Limb (tissue), 2 donors: ENCODE measurements at regions not wholly inside any gene's neighbourhood (a gene's known extent, or its start where the extent isn't known, plus 50 kb on each side); places are given as distances from the start of the nearest gene placed in this dataset.

Experiments
- DNase-seq, 2 donors: peaks; one replicate each; pipeline ENCODE4 v3.0.0-alpha.2; 2016; ENCODE audit errors: extremely low spot score in 2 of 2

- DNase-seq: no peak
Observed at GRCh38 chr2:8455236-8456150, 226.4 kb upstream of the ID2 start.

DNA sequence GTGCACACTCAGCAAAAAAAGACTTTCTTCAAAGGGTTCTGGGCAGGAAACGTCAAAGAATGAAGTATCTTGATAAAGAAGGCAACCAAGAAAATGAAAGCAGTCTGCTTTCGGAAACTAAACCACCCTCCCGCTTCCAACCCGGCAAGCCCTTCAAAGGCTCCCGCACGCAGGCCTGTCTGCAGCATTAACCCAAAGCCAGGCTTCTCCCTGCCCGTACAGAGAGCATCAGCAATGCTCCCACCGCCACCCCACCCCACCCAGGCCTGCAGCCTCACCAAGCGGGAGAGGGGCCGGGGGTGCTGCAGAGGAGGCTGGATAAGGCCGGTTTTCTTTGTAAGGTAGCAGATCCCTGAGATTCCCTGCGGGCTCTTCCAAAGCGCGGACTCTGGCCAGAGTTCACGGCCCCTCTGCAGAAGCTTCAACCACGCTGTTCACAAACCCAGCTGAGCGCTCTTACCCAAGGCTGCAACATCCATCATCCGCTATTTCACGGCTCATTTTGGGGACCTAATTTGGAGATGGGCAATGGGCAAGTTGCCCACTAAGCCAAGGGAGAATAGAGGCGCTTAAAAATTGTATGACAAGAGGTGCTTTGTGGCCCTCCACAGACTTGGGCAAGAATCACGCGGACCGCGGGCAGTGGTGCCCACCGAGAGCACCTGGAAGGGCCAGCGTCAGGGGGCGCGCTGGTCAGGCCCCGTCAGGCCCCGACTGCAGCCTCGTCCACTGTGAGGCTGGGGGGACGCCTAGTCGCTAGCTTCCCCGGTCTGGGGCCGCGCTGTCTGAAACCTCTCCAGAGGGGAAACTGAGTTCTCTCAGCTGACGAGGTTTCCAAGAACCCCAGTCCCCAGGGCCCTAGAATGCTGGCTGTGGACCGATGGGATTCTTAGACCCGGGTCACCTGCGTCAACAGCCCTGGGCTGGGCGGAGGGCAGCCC, 225.4 kb upstream of the ID2 start:
- no peak for DNase-seq

DNA sequence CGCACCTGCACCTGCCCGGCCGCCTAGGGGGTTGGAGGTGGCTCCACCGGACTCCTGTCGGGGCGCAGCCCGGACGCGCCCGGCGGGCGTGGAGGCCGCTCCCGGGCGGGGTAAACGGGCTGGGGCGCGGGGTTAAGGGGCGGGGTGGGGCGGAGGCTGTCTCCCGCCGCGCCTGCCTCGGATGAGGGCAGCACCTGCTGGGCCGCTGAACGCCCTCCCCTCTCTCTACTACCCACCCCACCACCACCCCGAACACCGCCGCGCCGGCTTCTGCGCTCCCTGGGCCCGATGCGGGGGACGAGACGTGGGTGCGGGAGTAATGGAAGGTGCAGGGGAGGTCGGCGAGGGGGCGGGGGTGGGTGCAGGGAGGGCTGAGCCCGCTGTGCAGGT, 224.8 kb upstream of the ID2 start:
- DNase-seq: peak in 1 of 2 donors; percentile 43

DNA sequence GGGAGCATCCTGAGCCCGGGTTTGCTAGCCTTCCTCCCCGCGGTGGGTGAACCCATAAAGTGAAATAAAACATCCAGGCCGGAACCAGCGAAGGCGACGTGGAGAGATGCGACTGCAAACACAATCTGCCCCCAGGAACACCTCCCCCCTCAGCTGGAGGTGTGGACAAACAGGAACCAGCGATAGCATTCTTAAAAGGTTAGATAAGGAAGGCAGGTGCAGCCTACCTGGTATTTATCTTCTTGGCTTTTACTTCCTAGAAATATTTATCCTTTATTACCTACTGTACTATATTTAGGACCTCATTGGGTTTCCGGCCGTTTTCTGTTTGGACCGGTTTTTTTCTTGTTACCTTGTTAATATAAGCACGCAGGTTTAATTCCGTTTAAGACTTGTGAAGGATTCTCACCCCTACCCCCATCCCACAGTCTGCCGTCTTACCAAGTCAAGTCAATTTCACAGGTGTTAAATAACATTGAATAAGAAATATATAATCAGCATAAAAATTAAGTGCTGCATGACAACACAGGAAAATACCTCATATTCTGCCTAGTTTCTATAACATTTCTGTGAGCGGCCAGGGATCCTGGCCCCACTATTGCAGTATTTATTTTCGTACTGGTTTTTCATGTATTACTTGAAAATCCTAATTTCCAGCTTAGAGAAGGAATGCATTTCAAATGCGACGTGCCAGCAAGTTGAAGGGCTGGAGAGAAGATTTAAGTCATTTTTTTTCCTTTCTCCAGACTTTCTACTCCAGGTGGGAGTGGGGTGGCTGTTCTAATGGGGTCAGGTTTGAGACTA, 224.0 kb upstream of the ID2 start:
- DNase-seq: peak in 1 of 2 donors; percentile 33

DNA sequence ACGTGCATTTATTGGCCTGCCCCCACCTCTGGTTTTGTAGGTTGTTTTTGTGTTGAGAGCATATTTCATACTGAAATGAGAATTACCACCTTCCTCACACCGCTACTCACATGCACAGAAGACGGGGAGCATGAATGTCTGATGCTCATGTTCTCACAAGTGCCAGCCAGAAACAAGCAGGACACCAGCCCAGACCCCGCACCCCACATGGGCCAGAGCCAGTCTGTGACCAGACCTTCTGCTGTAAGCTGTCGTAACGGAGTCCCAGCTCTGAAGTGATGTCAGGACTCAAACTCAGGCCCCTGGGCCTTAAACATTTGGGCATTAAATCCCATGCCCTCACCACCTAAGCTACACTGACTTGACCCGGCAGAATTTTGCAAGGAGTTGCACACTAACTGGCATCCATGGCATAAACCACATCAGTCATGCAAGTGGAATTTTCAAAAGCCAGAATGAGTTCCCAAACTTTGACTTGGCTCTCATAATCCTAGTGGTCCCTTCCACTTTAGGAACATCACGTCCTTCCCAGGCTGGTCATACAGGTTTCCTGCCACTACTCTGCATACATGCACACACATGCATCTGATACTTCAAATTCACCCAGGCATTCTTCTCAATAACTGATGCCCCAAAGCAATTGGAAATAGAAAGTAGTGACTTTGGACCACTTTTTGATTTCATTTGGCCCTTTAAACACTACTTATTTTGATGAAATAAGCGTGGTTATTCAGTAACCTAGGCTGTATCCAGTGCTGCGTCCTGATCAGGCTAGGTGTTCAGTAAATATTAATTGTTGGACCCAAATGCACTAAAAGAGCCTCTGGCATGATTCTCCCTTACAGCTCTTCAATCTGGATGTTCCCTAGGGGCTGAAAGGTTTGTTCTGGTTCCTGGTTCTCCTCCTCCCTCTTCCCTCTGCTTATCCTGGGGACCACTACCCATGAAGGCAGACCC, 223.1 kb upstream of the ID2 start:
- no peak for DNase-seq

DNA sequence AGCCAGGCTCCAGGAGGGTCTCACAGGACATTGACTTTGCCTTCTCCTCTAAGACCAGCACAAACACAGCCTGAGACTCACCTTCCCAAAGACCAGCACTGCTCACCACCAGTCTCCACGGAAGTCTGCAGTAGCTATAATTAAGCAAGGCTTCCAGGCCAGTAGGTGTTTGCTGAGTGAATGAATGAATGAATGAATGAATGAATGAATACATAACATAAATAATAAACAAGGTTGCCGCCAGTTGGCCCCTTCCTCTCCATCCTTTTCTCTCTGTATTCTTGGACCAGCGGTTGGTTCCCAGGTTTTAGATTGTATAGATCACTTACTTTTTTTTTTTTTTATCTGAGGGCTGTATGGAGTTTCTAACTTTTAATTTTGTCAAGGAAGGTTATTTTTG, 222.4 kb upstream of the ID2 start:
- no peak for DNase-seq

DNA sequence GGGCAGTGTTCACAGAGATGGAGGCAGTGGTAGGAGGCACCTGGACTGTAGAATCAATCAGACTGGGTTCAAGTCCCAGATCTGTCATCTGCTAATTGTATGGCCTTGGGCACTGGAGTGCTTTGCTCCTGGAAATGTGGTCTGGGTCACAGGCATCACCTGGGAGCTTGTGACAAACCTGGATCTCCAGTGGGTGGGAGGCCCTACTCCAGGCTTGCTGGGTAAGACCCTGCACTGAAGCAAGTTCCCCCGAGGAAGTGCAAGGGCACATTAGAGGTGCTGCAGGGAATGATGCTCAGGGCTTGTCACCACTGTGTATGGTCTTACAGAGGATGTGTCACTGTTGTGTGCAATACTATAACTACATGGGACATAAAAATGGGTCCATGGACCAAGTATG, 220.5 kb upstream of the ID2 start:
- no peak for DNase-seq

GRCh38 chr2:8462280-8462679, 219.6 kb upstream of the ID2 start:
- DNase-seq: no peak

- DNase-seq: no peak
Observed at GRCh38 chr2:8462899-8463648, 218.8 kb upstream of the ID2 start.

GRCh38 chr2:8465560-8465959, 216.3 kb upstream of the ID2 start:
- DNase-seq: no peak

- no peak for DNase-seq
Observed at GRCh38 chr2:8469709-8470493, 212.0 kb upstream of the ID2 start.

GRCh38 chr2:8472545-8473323, 209.1 kb upstream of the ID2 start:
- no peak for DNase-seq

DNA sequence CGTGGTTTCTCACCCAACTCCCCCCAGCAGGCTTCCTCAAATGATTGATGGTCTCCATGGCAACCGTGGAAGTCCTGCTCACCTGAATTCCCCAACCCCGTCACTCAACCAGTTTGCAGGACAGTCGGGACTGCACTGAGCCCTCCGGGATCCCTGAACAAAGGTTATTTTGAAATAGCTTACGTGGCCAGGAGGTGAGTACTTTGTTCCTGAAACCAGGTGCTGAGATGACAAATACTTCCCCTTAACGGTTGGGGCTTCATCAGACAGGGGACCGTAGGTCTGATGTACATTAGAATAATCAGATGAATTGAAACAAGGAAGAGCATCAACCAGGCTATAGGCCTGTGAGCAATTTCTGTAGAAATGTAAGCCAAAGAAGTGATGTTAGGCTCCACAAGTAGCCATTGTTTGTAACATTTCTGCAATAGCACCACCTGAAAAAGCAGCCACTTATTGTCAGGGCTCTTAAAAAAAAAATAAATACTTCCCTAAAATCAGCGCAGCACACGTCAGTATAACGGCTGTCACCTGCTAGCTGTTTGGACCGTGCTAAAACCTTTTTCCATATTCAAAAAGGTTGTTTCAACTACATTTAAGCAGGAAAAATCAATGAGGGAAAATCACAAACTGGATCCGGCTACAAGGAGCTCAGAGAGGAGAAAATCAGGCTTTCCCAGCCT, 206.4 kb upstream of the ID2 start:
- DNase-seq: no peak

DNA sequence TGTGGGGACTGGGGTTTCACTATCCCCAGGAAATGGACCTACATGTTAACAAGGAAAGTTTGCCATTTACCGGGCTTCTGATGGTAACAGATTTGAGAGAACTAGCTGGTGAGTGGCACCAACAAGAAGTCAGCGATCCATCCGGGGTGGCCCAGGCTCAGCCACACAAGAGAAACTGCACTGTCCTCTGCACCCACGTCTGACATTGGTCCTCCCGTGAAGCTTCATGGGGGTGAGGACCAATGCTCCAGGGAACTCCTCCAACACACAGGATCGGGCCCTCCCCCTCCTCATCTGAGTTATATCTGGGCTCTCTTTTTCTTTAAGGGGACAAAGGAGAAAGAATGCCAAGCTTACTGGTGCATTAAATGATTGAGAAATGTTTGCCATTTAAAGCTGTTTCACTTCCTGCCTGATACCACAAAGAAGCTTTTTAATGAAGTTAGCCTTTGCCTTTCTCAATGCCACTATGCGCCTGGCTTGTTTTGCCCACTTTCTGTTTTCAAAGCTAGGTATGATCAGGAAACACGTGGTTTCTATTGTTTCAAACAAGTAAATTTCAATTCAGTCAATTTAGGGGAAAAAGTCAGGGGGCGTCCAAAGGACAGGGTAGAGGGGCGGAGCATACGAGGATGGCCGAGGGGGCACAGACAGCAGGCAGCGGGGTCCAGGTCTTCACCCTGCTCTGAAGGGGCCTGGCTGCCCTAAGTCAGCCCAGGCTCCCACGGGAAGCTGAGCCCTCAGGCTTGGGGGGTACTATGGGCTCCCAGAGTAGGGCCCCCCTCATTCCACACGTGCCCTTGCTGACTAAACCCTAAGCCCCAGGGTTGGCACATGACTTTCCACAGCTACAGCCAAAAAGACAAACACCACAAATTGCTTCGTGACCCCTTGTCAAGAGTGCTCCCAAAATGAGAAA, 204.0 kb upstream of the ID2 start:
- no peak for DNase-seq

- DNase-seq: no peak
Observed at GRCh38 chr2:8478471-8478793, 203.4 kb upstream of the ID2 start.

DNA sequence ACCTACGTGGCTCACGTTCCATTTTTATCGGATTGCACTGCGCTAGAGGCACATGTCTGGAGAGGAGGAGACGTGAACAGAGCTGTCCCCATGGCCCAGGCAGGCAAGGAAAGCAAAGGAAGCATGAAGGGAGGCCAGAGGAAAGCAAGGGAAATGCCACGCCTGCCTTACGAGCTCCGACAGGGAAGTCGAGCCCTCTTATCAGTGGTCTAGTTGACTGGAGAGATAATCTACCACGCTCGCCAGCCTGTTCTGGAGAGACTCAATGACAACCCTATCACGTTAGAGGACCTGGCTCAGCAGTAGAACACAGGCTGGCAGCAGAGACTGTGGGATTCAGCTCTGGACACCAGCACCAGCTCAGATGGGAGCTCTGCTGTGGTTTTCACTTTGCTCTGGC, 202.6 kb upstream of the ID2 start:
- DNase-seq: no peak

DNA sequence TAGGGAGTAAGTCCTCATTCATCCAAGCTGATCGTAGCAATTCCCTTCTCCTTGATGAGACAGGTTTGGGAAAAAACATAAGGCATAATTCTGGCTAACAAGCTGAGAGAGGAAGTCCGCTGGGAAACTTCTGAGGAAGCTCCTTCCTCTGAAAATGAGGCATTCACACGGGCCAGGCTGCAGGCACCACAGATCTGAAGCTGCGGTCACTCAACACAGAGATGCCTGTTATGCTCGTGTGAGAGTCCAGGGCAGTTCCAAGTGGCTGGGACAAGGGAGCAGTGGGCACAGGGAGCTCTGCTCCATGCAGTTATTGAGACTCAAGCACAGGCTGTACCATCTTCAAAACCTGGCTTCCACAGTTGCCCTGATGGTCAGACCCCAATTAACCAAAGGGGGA, 200.9 kb upstream of the ID2 start:
- DNase-seq: no peak
